ENCODE measurements at regions not wholly inside any gene's neighbourhood (a gene's known extent, or its start where the extent isn't known, plus 50 kb on each side); places are given as distances from the start of the nearest gene placed in this dataset.

- H3K27ac ChIP-seq (replicated peaks), result no peak overlapping the region
- no peak overlapping the region for H3K4me3 ChIP-seq (replicated peaks; ENCODE audit: insufficient read depth, low read length)
- no peaks in the 10 kb centered on the region for H3K27me3 ChIP-seq (ENCODE audit: insufficient read depth, poor library complexity, severe bottlenecking)
- TF ChIP-seq REST (IDR thresholded peaks at IDR 0.05; ENCODE audit: insufficient replicate concordance, low read depth) (no peak), POLR2AphosphoS5 (IDR thresholded peaks at IDR 0.05; ENCODE audit: low read depth) (no peak), CTCF (IDR thresholded peaks at IDR 0.05; ENCODE audit: insufficient read depth, low read length) (no peak), SPI1 (IDR thresholded peaks at IDR 0.05; ENCODE audit: borderline replicate concordance, low read depth) (no peak), GABPA (IDR thresholded peaks at IDR 0.05; ENCODE audit: low read depth) (no peak)
- DNase-seq (ENCODE audit: low read depth in 1 of 2, low spot score in 1 of 2), result no peak
Observed at GRCh38 chr12:18863769-18864500, 126.0 kb downstream of the CAPZA3 start.

- Histone ChIP-seq H3K27me3 (ENCODE audit: insufficient read depth, poor library complexity, severe bottlenecking) (no peaks in the 10 kb centered on the region), H3K4me3 (replicated peaks; ENCODE audit: insufficient read depth, low read length) (no peak overlapping the region), H3K27ac (replicated peaks) (no peak overlapping the region)
- TF ChIP-seq GABPA (IDR thresholded peaks at IDR 0.05; ENCODE audit: low read depth) (no peak), SPI1 (IDR thresholded peaks at IDR 0.05; ENCODE audit: borderline replicate concordance, low read depth) (no peak), CTCF (IDR thresholded peaks at IDR 0.05; ENCODE audit: insufficient read depth, low read length) (no peak), REST (IDR thresholded peaks at IDR 0.05; ENCODE audit: insufficient replicate concordance, low read depth) (no peak), POLR2AphosphoS5 (IDR thresholded peaks at IDR 0.05; ENCODE audit: low read depth) (no peak)
- no peak for DNase-seq (ENCODE audit: low read depth in 1 of 2, low spot score in 1 of 2)
Observed at GRCh38 chr12:18864900-18865561, 127.1 kb downstream of the CAPZA3 start.

GRCh38 chr12:18868717-18869116 lies 130.8 kb downstream of the CAPZA3 start:
- Histone ChIP-seq H3K4me3 (replicated peaks; ENCODE audit: insufficient read depth, low read length) (no peak overlapping the region), H3K27me3 (ENCODE audit: insufficient read depth, poor library complexity, severe bottlenecking) (no peaks in the 10 kb centered on the region), H3K27ac (replicated peaks) (no peak overlapping the region)
- TF ChIP-seq REST (IDR thresholded peaks at IDR 0.05; ENCODE audit: insufficient replicate concordance, low read depth) (no peak), POLR2AphosphoS5 (IDR thresholded peaks at IDR 0.05; ENCODE audit: low read depth) (no peak)
- no peak for DNase-seq (ENCODE audit: low read depth in 1 of 2, low spot score in 1 of 2)

Data from HL-60 (cell line).